HepG2 (cell line): ENCODE measurements at regions not wholly inside any gene's neighbourhood (a gene's known extent, or its start where the extent isn't known, plus 50 kb on each side); places are given as distances from the start of the nearest gene placed in this dataset.

Experiments used
- ARNT ChIP-seq: fragments of 450-650 bp; IDR thresholded peaks from 2 replicates; pipeline ENCODE4 v1.6.1; 2017
- ATAD3A ChIP-seq: sonication (generic); formaldehyde crosslinking; IDR thresholded peaks from 2 replicates; pipeline ENCODE4 v1.4.0; 2020; ENCODE audit warnings: missing genetic modification reagents
- BCL3 ChIP-seq: sonication (generic); formaldehyde crosslinking; IDR thresholded peaks from 2 replicates; pipeline ENCODE4 v1.5.1; 2020; ENCODE audit warnings: mild to moderate bottlenecking, missing genetic modification reagents, moderate library complexity
- BCL6 ChIP-seq: IDR thresholded peaks from 2 replicates; pipeline ENCODE4 v1.6.1; 2016; ENCODE audit warnings: missing genetic modification reagents, missing compliant biosample characterization
- ELF3 ChIP-seq: IDR thresholded peaks from 2 replicates; pipeline ENCODE4 v1.6.1; 2016; ENCODE audit warnings: missing genetic modification reagents, missing compliant biosample characterization
- FLYWCH1 ChIP-seq: sonication (generic); formaldehyde crosslinking; IDR thresholded peaks from 2 replicates; pipeline ENCODE4 v1.8.1; 2023; ENCODE audit warnings: mild to moderate bottlenecking, missing genetic modification reagents
- FOXA1 ChIP-seq, 2 experiments: fragments of 450-650 bp in 1 of 2; sonication (generic) in 1 of 2; formaldehyde crosslinking in 1 of 2; IDR thresholded peaks; 2 replicates each; pipeline versions ENCODE4 v1.4.0 to v1.6.1; 2016 to 2020; ENCODE audit warnings: missing genetic modification reagents in 1 of 2
- FOXK2 ChIP-seq: fragments of 450-650 bp; IDR thresholded peaks from 2 replicates; pipeline ENCODE4 v1.6.1; 2016
- GATAD2A ChIP-seq: IDR thresholded peaks from 2 replicates; pipeline ENCODE4 v1.6.1; 2016
- HMG20A ChIP-seq: IDR thresholded peaks from 2 replicates; pipeline ENCODE4 v1.6.1; 2016; ENCODE audit warnings: borderline replicate concordance
- MED8 ChIP-seq: sonication (generic); formaldehyde crosslinking; IDR thresholded peaks from 2 replicates; pipeline ENCODE4 v1.8.1; 2023; ENCODE audit warnings: mild to moderate bottlenecking, missing genetic modification reagents; ENCODE audit not compliant: insufficient replicate concordance
- MIER3 ChIP-seq: IDR thresholded peaks from 2 replicates; pipeline ENCODE4 v1.6.1; 2016; ENCODE audit warnings: missing compliant biosample characterization, borderline replicate concordance
- MTA3 ChIP-seq: sonication (generic); formaldehyde crosslinking; IDR thresholded peaks from 2 replicates; pipeline ENCODE4 v1.4.0; 2020; ENCODE audit warnings: missing genetic modification reagents
- NCOA2 ChIP-seq: sonication (generic); formaldehyde crosslinking; IDR thresholded peaks from 2 replicates; pipeline ENCODE4 v1.8.0; 2022; ENCODE audit warnings: inconsistent platforms
- NFKBIZ ChIP-seq: IDR thresholded peaks from 2 replicates; pipeline ENCODE4 v1.6.1; 2018; ENCODE audit warnings: missing genetic modification reagents, missing compliant biosample characterization
- POLR2G ChIP-seq: fragments of 200-400 bp; formaldehyde crosslinking; IDR thresholded peaks from 2 replicates; pipeline ENCODE4 v1.6.1; 2018; ENCODE audit warnings: mild to moderate bottlenecking, low read depth, low read length, moderate library complexity
- REST ChIP-seq, 2 experiments: IDR thresholded peaks; 2 replicates each; pipeline ENCODE4 v1.6.1; 2011 to 2012; ENCODE audit warnings: low read length in 2 of 2, borderline replicate concordance in 1 of 2, low read depth in 1 of 2, mild to moderate bottlenecking in 1 of 2, moderate library complexity in 1 of 2
- RXRB ChIP-seq: IDR thresholded peaks from 2 replicates; pipeline ENCODE4 v1.6.1; 2016; ENCODE audit warnings: borderline replicate concordance, missing genetic modification reagents, missing compliant biosample characterization
- SOX13 ChIP-seq, 3 experiments: fragments of 450-650 bp in 1 of 3; sonication (generic) in 1 of 3; formaldehyde crosslinking in 1 of 3; IDR thresholded peaks in 2 of 3; conservative IDR thresholded peaks in 1 of 3; 2 replicates each; pipeline versions ENCODE4 v1.5.0 to v1.6.1; 2016 to 2020; ENCODE audit warnings: antibody characterized with exemption in 1 of 3, mild to moderate bottlenecking in 1 of 3, missing compliant biosample characterization in 1 of 3, missing genetic modification reagents in 1 of 3, moderate library complexity in 1 of 3
- SOX5 ChIP-seq: IDR thresholded peaks from 2 replicates; pipeline ENCODE4 v1.6.1; 2016; ENCODE audit warnings: borderline replicate concordance
- TFDP2 ChIP-seq: sonication (generic); formaldehyde crosslinking; IDR thresholded peaks from 2 replicates; pipeline ENCODE4 v1.4.0; 2020; ENCODE audit warnings: missing genetic modification reagents
- ZEB1 ChIP-seq: IDR thresholded peaks from 2 replicates; pipeline ENCODE4 v1.6.1; 2012; ENCODE audit warnings: mild to moderate bottlenecking, low read depth, inconsistent platforms; ENCODE audit not compliant: insufficient replicate concordance
- ZNF124 ChIP-seq: sonication (generic); formaldehyde crosslinking; IDR thresholded peaks from 2 replicates; pipeline ENCODE4 v1.4.0; 2020; ENCODE audit warnings: missing genetic modification reagents
- ZNF234 ChIP-seq: sonication (generic); formaldehyde crosslinking; conservative IDR thresholded peaks from 2 replicates; pipeline ENCODE4 v1.5.1; 2020; ENCODE audit warnings: mild to moderate bottlenecking, missing genetic modification reagents
- ZNF510 ChIP-seq: sonication (generic); formaldehyde crosslinking; IDR thresholded peaks from 2 replicates; pipeline ENCODE4 v1.4.0; 2020; ENCODE audit warnings: low read depth, mild to moderate bottlenecking, missing genetic modification reagents
- ZNF530 ChIP-seq: sonication (generic); formaldehyde crosslinking; IDR thresholded peaks from 2 replicates; pipeline ENCODE4 v1.5.0; 2020; ENCODE audit warnings: low read depth, mild to moderate bottlenecking, missing genetic modification reagents
- ZNF761 ChIP-seq: sonication (generic); formaldehyde crosslinking; conservative IDR thresholded peaks from 2 replicates; pipeline ENCODE4 v1.4.0; 2020; ENCODE audit warnings: mild to moderate bottlenecking, missing genetic modification reagents
- ZSCAN31 ChIP-seq: sonication (generic); formaldehyde crosslinking; IDR thresholded peaks from 2 replicates; pipeline ENCODE4 v1.5.0; 2020; ENCODE audit warnings: low read depth, mild to moderate bottlenecking, missing genetic modification reagents
- ZZZ3 ChIP-seq: sonication (generic); formaldehyde crosslinking; IDR thresholded peaks from 2 replicates; pipeline ENCODE4 v1.4.0; 2020; ENCODE audit warnings: missing genetic modification reagents, mild to moderate bottlenecking, borderline replicate concordance

- TF ChIP-seq ATAD3A (CRISPR knock-in tag) (no peak), ARNT (no peak), ZNF510 (CRISPR knock-in tag) (no peak), NCOA2 (CRISPR knock-in tag) (peak; percentile 38), SOX13 (IDR thresholded peaks at IDR 0.05) (no peak), SOX13 (CRISPR knock-in tag; conservative IDR thresholded peaks at IDR 0.05 in 1 of 2, IDR thresholded peaks at IDR 0.05 in 1 of 2) (peak in 1 of 2 experiments; percentile 28; a peak in 1 of 4 replicates), ZNF761 (CRISPR knock-in tag) (no peak), ELF3 (CRISPR knock-in tag) (peak; percentile 95), ZNF530 (CRISPR knock-in tag) (no peak), FOXK2 (no peak), ZSCAN31 (CRISPR knock-in tag) (no peak), REST (IDR thresholded peaks at IDR 0.05; ENCODE audit: borderline replicate concordance in 1 of 2, low read depth in 1 of 2, low read length in 2 of 2) (no peak), POLR2G (no peak), SOX5 (CRISPR knock-in tag) (peak; percentile 32; the same call in 1 of the 2 replicates), MED8 (CRISPR knock-in tag) (no peak), ZNF124 (CRISPR knock-in tag) (no peak), RXRB (CRISPR knock-in tag) (peak; percentile 21; the same call in 1 of the 2 replicates), TFDP2 (CRISPR knock-in tag) (no peak), BCL3 (CRISPR knock-in tag) (no peak), MIER3 (CRISPR knock-in tag) (no peak), MTA3 (CRISPR knock-in tag) (no peak), FLYWCH1 (CRISPR knock-in tag) (no peak), NFKBIZ (CRISPR knock-in tag) (no peak), FOXA1 (IDR thresholded peaks at IDR 0.05) (no peak), FOXA1 (CRISPR knock-in tag; IDR thresholded peaks at IDR 0.05) (peak; percentile 55; the same call in 1 of the 2 replicates), GATAD2A (CRISPR knock-in tag) (peak; percentile 47), ZNF234 (CRISPR knock-in tag) (no peak), HMG20A (CRISPR knock-in tag) (peak; percentile 37; the same call in 1 of the 2 replicates), ZZZ3 (CRISPR knock-in tag) (no peak), BCL6 (CRISPR knock-in tag) (no peak), ZEB1 (no peak)
These were observed 53.9 kb upstream of the ZFR start (continued) for GRCh38 chr5:32498484-32498883.
